Stimulated activated naive CD8-positive, alpha-beta T cell treated with anti-CD3 and anti-CD28 coated beads, Interleukin-15, Interleukin-2, amounts not matched to agents 100 U/mL and 50 U/mL, for 24 hours (primary cell): ENCODE measurements at regions not wholly inside any gene's neighbourhood (a gene's known extent, or its start where the extent isn't known, plus 50 kb on each side); places are given as distances from the start of the nearest gene placed in this dataset.

Source experiments
- ATAC-seq: fragments of 150-1000 bp; cut with Tn5 transposase; one replicate; pipeline ENCODE4 v1.10.0; 2021
- DNase-seq: peaks from one replicate; pipeline ENCODE4 v3.0.0; 2021

DNA sequence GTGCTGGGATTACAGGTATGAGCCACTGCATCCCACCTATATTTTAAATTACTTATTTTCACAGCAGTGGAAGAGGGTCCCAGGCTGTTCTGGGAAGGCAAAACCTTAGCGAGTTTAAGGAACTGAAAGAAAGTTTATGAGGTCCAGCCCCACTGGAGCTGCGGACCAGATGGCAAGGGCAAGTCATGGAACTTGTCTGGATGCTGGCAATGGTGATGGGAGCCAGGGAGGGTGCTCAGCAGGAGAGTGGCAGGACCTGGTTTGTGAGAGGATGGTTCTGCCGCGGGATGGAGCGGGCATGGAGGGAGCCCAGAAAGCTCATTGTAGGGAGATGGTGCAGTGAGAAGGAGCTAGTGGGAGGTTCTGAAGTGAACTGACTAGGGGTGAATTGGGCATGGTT lies 50.6 kb upstream of the SLC45A1 start:
- ATAC-seq = no peak
- DNase-seq = no peak

DNA sequence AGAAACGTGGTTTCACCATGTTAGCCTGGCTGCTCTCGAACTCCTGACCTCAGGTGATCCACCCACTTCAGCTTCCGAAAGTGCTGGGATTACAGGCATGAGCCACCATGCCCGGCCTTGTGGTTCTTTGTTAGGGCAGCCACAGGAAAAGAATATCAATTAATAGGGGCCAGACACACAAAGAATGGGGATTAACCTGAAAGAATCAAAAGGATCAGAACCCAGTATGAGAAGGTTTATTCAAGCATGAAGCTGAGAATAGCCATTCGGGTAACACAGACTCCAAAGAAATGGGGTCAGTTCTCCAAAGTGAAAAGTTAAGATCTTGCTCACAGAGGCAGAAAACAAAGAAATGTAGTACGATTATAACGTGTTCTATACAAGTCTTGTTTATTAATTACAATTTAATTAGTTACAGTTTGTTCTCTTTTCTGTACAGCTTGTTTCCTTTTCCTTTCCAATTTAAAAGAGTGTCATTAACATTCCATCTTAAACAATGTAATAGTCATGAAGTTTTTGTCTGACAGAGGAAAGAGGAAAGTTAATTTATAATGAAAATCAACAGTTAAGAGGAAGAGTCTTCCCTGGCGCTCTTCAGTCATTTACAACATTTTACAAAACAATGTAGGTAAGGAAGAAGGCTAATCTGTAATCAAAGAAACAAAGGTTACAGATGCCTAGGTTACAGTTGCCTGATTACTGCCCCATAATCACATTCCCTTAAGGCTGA lies 51.3 kb upstream of the SLC45A1 start:
- DNase-seq (no peak), ATAC-seq (no peak)

DNA sequence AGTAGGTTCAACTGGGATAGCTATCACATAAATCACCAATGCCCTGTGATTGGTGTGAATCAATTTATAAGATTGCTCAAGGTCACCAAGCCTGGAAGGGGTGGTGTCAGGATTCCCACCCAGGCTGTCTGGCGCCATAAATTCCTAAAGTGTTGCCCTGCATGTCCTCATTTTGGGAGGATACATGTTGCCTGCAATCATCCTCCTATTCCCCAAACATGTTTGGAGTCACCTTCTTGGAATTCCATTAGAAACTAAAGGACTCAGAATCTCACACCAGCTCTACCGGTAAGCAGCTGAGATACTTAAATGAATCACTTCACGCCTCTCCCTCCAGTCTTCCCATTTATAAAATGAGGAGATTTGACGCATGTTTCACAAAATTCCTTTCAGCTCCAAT lies 54.1 kb upstream of the SLC45A1 start:
- DNase-seq (no peak), ATAC-seq (no peak)

DNA sequence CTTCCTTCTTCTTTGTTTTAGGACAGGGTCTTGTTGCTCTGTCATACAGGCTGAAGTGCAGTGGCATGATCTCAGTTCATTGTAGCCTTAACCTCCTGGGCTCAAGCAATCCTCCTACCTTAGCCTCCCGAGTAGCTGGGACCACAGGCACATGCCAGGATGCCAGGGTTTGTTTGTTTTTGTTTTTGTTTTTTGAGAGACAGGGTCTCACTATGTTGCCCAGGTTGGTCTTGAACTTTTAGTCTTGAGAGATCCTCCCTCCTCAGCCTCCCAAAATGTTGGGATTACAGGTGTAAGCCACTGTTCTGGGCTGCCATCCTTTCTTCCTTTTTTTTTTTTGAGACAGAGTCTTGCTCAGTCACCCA lies 56.5 kb upstream of the SLC45A1 start:
- ATAC-seq (no peak), DNase-seq (no peak)

DNA sequence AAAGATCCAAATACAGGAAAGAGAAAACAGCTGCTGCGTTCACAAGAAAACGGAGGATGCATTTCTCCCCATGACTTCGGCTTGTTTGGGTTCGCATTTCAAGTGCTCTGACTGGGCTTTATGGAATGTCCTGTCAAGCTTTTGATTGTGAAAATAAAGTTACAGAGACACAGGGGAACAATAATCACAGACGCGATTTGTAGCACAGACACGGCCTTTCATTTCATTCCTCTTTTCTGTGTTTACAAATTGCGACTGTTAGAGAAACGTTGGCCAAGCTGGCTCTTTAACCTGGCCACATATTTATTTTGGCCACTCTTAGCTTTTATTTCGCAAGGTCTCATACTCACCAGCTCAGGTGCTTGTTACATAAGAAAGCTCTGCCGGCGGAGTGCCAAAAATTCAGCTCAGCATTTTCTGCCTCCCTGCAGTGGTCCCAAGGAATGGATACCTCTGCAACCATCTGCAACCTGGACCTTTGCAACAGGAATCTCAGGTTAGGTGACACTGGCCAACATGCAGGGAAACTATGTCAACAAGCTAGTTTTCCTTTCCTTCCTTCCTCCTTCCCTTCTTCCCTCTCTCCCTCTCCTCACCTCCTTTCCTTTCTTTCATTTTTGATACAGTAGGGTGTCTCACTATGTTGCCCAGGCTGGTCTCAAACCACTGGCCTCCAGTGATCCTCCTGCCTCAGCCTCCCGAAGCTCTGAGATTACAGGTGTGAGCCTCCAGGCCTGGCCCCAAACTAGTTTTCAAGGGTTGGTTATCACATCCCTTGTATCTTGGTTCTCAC lies 58.2 kb upstream of the SLC45A1 start:
- no peak for DNase-seq
- no peak for ATAC-seq

DNA sequence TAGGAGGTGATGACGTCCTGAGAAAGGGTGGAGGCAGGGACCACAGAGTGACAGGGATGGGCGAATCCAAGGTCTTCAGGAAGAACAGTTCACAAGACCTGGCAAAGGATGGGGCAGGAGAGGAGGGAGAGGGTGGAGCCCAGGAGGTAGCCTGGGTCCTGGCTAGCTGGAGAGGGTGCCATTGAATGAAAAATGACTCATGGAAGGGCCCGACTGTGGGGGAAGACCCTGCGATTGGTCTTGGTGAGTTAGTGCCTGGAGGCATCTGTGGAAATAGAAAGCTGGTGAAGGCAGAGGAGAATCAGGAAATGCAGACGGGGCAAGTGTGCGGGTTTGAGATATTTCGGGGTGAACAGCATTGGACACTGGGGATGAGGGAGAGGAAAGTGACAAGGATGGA lies 60.3 kb upstream of the SLC45A1 start:
- DNase-seq (no peak), ATAC-seq (no peak)

DNA sequence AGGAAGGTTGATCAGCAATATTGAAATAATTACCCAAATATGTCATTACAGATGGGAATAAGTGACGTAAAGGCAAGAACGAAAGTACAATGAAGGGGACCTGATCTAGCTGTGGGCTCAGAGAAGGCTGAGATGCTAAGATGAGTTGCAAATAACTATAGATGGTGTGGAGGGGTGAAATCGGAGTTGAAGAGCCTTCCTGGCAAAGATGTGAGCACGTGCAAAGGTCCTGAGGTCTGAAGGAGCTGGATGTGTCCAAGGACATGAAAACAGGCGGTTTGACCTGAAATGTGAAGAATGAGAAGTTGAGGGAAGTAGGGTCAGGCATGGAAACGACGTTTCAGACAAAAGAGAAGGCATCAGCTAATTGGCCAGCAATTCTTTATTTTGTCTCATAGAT lies 61.6 kb upstream of the SLC45A1 start:
- no peak for ATAC-seq
- DNase-seq = no peak

DNA sequence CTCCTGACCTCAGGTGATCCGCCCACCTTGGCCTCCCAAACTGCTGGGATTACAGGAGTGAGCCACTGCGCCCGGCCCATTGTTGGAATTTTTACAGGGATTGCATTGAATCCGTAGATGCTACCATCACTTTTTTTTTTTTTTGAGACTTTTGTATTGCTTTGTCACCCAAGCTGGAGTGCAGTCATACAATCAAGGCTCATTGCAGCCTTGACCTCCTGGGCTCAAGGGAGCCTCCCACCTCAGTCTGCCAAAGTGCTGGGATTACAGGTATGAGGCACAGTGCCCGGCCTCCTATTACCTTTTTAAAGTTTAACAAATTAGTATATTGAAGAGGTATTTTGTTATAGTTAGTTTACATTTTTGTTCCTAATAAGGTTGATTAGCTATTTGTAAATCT lies 62.2 kb upstream of the SLC45A1 start:
- DNase-seq (no peak), ATAC-seq (no peak)

DNA sequence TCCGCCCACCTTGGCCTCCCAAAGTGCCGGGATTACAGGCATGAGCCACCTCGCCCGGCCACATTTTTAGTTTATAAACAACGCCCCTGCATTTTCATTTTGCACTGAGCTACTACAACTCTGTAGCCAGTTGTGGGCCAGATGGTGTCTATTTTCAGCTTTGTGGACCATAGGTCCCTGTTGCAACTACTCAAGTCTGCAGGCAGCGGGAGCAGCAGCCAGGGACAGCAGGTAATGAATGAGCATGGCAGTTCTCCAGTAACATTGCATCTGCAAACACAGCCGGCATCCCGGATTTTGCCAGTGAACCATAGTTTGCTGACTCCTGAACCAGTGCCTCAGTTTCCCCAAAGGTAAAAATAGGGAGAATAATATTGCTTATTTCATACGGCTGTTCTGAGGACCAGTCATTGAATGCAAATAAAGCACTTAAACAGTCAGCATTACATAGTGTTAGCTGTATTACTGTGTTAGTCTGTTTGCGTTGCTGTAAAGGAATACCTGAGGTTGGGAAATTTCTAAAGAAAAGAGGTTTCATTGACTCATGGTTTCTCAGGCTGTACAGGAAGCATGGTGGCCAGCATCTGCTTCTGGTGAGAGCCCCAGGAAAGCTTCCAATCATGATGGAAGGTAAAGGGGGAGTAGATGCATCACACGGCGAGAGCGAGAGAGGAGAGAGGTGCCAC lies 65.5 kb upstream of the SLC45A1 start:
- no peak for ATAC-seq
- no peak for DNase-seq

DNA sequence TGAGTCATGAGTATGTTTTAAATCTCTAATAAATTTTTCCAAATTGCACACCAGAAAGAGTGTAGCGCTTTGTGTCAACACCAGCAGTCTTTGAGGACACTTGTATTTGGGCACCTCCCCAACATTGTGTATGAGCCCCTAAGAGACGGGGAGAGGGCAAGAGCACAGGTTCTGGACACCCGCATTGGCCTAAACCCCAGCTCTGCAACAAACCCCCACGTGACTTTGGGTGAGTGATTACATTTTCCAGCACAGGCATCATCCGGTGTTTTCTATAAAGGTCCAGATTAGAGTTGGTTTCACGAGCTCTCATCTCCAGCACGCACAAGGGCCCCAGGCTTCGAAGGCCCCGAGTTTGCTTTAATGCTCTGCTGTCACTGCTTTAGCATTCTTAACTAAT lies 66.3 kb upstream of the SLC45A1 start:
- DNase-seq (no peak), ATAC-seq (no peak)

DNA sequence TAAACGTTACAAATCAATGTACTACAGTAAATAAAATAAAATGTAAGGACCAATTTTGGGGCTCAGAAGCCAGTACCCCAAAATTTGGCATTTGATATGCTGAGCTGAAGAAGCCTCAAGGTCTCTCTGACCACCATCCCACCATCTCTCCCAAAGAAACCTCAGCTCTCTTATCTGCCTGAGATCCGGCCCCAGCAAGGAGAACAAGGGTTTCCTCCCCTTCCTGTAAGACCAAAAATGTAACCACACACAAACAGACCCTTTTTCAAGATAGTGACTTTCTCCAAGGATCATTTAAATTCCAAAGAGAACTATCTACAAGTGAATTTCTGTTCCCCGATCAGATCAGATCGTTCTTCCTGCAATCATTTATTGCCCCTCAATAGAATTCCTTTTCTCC lies 68.1 kb upstream of the SLC45A1 start:
- ATAC-seq = no peak
- DNase-seq = no peak

DNA sequence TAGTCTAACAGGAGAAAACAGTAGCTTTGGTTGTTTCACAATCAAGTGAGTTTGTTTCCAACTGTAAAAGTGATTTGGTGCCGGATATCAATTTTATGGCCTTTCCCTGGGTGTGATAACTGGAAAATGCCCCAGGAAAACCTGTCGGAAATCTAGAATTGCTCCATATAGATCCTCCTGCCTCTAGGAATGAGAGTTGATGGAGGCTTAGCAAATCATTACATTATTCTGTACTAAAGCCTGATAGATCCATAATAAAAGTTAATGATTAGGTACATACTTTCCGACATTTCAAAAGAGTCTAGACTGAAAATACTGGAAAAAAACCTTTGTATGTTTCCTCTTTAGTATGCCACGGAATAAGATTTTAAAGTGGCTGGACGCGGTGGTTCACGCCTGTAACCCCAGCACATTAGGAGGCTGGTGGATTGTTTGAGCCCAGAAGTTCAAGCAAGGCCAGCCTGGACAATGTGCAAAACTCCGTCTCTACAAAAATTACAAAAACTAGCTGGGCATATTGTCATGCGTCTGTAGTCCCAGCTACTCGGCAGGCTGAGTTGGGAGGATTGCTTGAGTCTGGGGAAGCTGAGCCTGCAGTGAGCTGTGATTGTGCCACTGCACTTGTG lies 70.0 kb upstream of the SLC45A1 start:
- ATAC-seq = no peak
- DNase-seq = no peak

DNA sequence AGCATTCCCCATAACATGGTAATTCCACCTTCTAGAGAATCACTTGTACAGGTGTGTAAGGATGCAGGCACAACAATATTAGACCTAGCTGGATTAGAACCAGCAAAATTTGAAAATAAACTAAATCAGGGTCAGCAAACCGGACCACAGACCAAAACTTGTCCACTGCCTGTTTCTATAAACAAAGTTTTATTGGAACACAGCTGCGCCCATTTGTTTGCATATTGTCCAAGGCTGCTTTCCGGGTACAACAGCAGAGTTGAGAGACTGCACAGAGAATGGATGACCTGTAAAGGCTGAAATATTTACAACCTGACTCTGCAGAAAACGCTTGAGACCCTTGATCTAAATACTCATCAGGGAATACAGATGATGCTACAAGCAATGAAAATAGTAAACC lies 73.6 kb upstream of the SLC45A1 start:
- DNase-seq (no peak), ATAC-seq (no peak)

DNA sequence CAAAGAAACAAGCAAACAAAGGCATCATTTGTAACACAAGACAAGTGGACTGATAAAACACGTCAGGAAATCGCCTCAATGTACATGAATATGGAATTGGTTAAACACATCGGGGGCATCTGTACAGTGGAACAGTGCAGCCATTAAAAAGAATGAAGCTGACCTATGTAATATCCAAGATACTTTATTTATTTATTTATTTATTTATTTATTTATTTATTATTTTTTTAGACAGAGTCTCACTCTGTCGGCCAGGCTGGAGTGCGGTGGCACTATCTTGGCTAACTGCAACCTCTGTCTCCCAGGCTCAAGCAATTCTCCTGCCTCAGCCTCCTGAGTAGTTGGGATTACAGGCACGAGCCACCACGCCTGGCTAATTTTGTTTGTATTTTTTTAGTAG lies 75.4 kb upstream of the SLC45A1 start:
- ATAC-seq (no peak), DNase-seq (no peak)

DNA sequence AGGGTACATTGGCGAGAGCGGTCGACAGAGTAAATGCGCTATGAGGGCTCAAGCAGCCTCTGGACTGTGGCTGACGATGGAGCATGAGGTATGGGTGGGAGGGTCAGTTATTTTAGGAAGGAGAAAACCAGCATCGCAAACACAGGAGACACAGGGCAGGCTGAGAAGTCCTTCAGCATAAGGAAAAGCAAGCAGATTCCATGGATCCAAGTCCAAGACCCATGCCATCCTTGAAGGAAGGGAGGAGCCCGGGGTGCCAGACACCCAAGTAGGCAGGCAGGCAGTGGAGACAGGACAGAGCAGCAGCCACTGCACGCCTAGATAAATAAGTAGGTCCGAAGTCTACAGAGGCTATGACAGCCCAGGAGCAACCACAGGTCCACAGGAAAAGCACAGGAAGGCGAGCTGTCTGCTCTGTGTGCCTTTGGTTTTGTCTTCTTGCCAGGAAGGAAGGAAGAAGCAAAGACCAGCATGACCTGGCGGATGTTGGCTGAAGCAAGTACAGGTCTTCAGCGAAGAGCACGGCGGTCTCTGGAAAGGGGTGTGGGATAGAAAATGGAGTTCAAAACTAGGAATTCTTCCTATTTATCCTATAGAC lies 76.4 kb upstream of the SLC45A1 start:
- ATAC-seq (no peak), DNase-seq (no peak)

DNA sequence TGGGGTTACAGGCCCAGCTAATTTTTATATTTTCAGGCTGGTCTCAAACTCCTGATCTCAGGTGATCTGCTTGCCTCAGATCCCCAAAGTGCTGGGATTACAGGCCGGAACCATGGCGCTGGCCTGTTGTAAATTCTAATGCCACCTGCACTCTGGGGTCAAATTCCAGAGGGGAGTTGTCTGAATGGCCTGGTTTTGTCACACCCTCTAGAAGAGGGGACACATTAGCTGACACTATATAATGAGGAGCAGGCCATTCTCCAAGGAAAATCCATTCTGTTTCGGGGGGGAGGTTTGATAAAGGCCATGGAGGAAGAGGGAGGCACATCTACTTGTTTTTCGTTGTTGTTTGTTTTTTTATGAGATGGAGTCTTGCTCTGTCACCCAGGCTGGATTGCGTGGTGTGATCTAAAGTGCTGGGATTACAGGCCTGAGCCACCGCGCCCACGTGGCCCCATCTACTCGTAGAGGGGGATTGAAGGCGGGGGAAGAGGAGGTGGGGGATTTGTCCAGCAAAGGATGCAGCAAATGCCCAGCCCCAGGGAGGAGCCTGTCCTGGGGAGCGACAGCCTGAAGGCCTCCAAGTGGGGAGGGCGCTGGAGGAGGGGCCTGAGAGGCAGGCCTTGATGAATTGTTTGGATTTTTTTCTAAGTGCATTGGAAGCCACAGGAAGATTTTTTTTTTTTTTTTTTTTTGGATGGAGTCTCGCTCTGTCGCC lies 78.4 kb upstream of the SLC45A1 start:
- DNase-seq (no peak), ATAC-seq (no peak)

DNA sequence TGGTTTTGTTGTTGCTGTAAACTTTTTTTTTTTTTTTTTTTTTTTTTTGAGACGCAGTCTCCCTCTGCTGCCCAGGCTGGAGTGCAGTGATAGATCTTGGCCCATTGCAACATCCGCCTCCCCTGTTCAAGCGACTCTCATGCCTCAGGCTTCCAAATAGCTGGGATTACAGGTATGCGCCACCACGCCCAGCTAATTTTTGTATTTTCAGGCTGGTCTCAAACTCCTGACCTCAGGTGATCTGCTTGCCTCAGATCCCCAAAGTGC lies 78.9 kb upstream of the SLC45A1 start:
- ATAC-seq (no peak), DNase-seq (no peak)

DNA sequence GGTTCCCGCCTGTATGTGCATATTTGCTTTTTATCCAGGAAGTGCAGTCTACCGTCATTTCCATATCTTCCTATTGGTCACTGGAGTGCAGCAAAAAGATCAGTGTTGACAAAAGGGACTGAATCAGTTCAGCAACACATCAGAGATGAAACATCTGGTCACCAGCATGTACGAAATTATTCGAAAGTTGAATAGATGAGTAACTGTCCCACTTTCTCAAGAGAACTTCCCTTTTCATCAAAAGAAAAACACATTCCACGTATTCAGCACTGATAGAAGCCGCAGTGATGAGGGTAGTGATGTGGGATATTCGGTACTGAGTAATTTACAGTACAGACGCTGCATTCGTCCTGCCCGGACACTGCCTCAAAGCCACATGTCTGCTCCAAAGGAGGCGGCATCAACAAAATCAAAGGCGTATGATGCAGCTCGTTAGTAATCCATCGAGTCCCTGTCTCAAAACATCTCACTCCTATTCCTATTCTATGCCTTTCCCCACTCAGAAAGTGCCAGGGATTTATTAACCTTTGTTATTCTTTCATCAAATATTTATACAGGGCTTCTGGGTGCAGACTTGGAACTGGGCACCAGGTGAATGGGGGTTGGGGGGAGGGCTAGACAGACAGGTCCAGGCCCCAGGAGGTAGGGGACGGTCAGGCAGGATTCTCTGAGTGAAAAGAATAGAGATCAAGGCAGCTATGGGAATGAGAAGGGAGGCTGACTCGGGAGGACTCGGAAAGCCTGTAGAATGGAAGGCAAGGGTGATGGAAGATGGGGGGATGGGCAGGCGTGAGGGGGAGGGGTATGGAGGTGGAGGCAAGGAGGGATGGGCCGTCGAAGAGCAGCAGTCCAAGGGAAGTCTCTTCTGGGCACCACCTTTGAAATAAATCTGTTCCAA lies 79.5 kb upstream of the SLC45A1 start:
- DNase-seq = no peak
- ATAC-seq = no peak

DNA sequence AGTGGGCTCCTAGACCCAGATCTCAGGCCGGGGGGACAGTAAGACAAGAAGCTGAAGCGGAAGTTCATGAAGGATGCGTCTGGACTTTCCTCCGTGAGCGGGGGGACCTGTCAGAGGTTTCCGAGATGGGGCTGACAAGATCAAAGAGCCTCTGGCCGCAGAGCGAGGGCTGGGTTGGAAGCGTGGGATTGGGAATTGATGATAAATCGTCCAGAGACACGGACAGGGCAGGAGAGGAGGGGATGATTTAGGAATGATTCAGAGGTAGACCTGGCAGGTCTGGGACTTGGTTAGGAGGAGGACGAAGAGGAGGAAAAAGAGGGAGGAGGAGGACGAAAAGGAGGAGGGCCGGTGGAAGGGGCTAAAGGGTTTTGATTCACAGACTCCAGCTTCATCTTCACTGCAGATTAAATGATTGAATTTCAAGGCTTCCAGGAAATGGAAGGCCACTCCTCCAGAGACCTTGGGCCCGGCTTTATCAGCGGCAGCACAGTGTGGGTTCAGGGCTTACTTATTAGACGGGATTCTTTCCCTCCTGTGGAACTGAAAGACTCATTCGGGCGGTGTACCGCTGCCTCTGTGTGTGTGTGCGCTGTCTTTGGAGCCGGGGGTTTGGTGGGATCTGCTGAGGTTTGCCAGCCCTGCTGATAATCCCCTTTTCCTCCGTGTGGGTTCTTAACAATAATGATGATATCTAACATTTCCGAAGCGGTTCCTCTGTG lies 85.7 kb upstream of the SLC45A1 start:
- no peak for DNase-seq
- ATAC-seq = no peak

DNA sequence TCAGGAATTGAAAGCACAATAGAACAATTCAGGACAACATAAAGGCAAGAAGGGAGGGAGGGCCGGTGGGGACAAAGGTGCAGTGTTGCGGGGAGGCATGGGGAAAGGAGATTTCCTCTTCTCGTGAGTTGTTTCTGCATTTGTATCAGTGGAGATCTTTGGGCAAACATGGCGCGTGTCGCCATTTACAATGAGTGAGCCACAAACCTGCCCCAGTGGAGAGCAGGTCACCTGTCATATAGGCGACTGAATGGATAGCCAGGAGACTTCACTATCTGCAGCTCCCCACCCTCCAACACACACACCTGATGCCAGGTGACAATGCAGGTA lies 87.7 kb upstream of the SLC45A1 start:
- no peak for ATAC-seq
- DNase-seq = no peak

DNA sequence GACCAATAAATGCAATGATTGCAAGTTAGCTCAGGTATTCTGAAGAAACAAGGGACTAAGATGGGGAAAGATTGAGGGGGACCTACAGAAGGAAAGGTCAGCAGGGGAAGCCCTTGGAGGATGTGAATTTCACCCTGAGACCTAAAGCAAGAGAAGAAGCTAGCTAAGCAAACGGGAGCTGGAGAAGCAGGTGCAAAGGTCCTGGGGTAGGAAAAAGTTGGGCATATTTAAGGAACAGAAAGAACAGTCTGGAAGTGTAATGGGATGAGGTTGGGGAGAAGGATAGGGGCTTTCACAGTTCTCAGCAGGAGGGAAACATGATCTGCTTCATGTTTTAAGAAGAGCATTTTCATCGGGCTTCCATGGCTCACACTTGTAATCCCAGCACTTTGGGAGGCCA lies 89.7 kb upstream of the SLC45A1 start:
- no peak for ATAC-seq
- no peak for DNase-seq
